Astrocyte (in vitro differentiated cells and primary cell): ENCODE measurements at regions not wholly inside any gene's neighbourhood (a gene's known extent, or its start where the extent isn't known, plus 50 kb on each side); places are given as distances from the start of the nearest gene placed in this dataset.

ENCODE experiments used
- DNase-seq: peaks from one replicate; pipeline ENCODE4 v3.0.0-alpha.2; 2010; ENCODE audit warnings: low read depth
- FAIRE-seq: peaks from 2 replicates; lab custom pipeline; 2011; peaks lifted over from hg19 to GRCh38; lab: Jason Lieb, UNC
- H2AFZ ChIP-seq: 2 replicates; pipeline ENCODE4 v1.6.0; 2012; ENCODE audit warnings: low read depth, low read length, inconsistent platforms
- H3K27ac ChIP-seq: 2 replicates; pipeline ENCODE4 v1.5.1; 2011; ENCODE audit warnings: low read depth, low read length, inconsistent platforms
- H3K27me3 ChIP-seq: 2 replicates; pipeline ENCODE4 v1.6.0; 2011; ENCODE audit warnings: low read length, inconsistent platforms; ENCODE audit not compliant: insufficient read depth
- H3K36me3 ChIP-seq: 2 replicates; pipeline ENCODE4 v1.5.1; 2011; ENCODE audit warnings: low read length, inconsistent platforms; ENCODE audit not compliant: insufficient read depth
- H3K4me1 ChIP-seq: 2 replicates; pipeline ENCODE4 v1.5.1; 2011; ENCODE audit warnings: low read length, inconsistent platforms; ENCODE audit not compliant: insufficient read depth
- H3K4me2 ChIP-seq: 2 replicates; pipeline ENCODE4 v1.6.0; 2012; ENCODE audit warnings: low read length, inconsistent platforms
- H3K4me3 ChIP-seq: 2 replicates; pipeline ENCODE4 v1.5.1; 2011; ENCODE audit warnings: low read depth, mild to moderate bottlenecking, low read length, inconsistent platforms; ENCODE audit not compliant: insufficient read depth
- H3K79me2 ChIP-seq: 2 replicates; pipeline ENCODE4 v1.6.0; 2012; ENCODE audit warnings: mild to moderate bottlenecking, low read length, inconsistent platforms; ENCODE audit not compliant: insufficient read depth
- H3K9ac ChIP-seq: 2 replicates; pipeline ENCODE4 v1.6.0; 2012; ENCODE audit warnings: mild to moderate bottlenecking, low read length, inconsistent platforms
- H3K9me3 ChIP-seq: 2 replicates; pipeline ENCODE4 v1.5.1; 2012; ENCODE audit warnings: low read depth, mild to moderate bottlenecking, low read length, inconsistent platforms; ENCODE audit not compliant: insufficient read depth
- H4K20me1 ChIP-seq: 2 replicates; pipeline ENCODE4 v1.6.0; 2012; ENCODE audit warnings: low read length, inconsistent platforms; ENCODE audit not compliant: insufficient read depth
- H3K27ac Mint-ChIP-seq: one replicate; pipeline ENCODE4 v1.8.0; 2021; ENCODE audit warnings: mild to moderate bottlenecking, mixed read lengths; ENCODE audit not compliant: unreplicated experiment
- H3K27me3 Mint-ChIP-seq: one replicate; pipeline ENCODE4 v1.8.0; 2021; ENCODE audit warnings: low read depth, mixed read lengths; ENCODE audit not compliant: unreplicated experiment
- H3K36me3 Mint-ChIP-seq: one replicate; pipeline ENCODE4 v1.8.0; 2021; ENCODE audit warnings: low read depth, mixed read lengths; ENCODE audit not compliant: unreplicated experiment
- H3K4me1 Mint-ChIP-seq: one replicate; pipeline ENCODE4 v1.8.0; 2021; ENCODE audit warnings: low read depth, mixed read lengths; ENCODE audit not compliant: unreplicated experiment
- H3K4me3 Mint-ChIP-seq: one replicate; pipeline ENCODE4 v1.8.0; 2021; ENCODE audit warnings: mild to moderate bottlenecking, moderate library complexity, mixed read lengths; ENCODE audit not compliant: unreplicated experiment
- H3K9me3 Mint-ChIP-seq: one replicate; pipeline ENCODE4 v1.8.0; 2021; ENCODE audit warnings: mild to moderate bottlenecking, mixed read lengths; ENCODE audit not compliant: unreplicated experiment
- CTCF ChIP-seq: IDR thresholded peaks from 2 replicates; pipeline ENCODE4 v1.5.1; 2011; ENCODE audit warnings: low read depth, mild to moderate bottlenecking, inconsistent platforms, low read length, moderate library complexity; ENCODE audit not compliant: insufficient read depth
- EZH2 ChIP-seq: IDR thresholded peaks from 2 replicates; pipeline ENCODE4 v1.6.1; 2012; ENCODE audit warnings: mild to moderate bottlenecking, low read length, inconsistent platforms; ENCODE audit not compliant: insufficient read depth

GRCh38 chr7:32177232-32177631 is 107.0 kb upstream of the PDE1C start:
- Histone ChIP-seq H3K9me3 (no peaks in the 10 kb centered on the region), H3K4me2 (no peak overlapping the region), H3K36me3 (no peaks in the 10 kb centered on the region), H3K4me1 (no peaks in the 10 kb centered on the region), H3K79me2 (no peaks in the 10 kb centered on the region), H2AFZ (no peak overlapping the region), H3K4me3 (no peak overlapping the region), H3K27me3 (no peaks in the 10 kb centered on the region), H4K20me1 (no peaks in the 10 kb centered on the region), H3K27ac (no peak overlapping the region), H3K9ac (no peak overlapping the region)
- Mint-ChIP-seq H3K27ac (no peak overlapping the region), H3K4me1 (peaks cover 4% of the 10 kb centered on the region), H3K4me3 (no peak overlapping the region), H3K27me3 (no peaks in the 10 kb centered on the region), H3K9me3 (peaks cover 5% of the 10 kb centered on the region), H3K36me3 (no peaks in the 10 kb centered on the region)
- TF ChIP-seq CTCF (no peak), EZH2 (no peak)
- DNase-seq, result no peak
- no peak for FAIRE-seq

GRCh38 chr7:32175099-32175498 is 104.9 kb upstream of the PDE1C start:
- H3K4me2 ChIP-seq, result no peak overlapping the region
- DNase-seq, result no peak
- Mint-ChIP-seq H3K36me3 (no peaks in the 10 kb centered on the region), H3K27ac (no peak overlapping the region), H3K27me3 (no peaks in the 10 kb centered on the region), H3K4me1 (peaks cover 4% of the 10 kb centered on the region), H3K9me3 (peaks cover 3% of the 10 kb centered on the region), H3K4me3 (no peak overlapping the region)
- no peaks in the 10 kb centered on the region for H3K4me1 ChIP-seq
- H3K27me3 ChIP-seq, result no peaks in the 10 kb centered on the region
- no peaks in the 10 kb centered on the region for H3K36me3 ChIP-seq
- H3K4me3 ChIP-seq, result no peak overlapping the region
- no peaks in the 10 kb centered on the region for H3K79me2 ChIP-seq
- TF ChIP-seq EZH2 (no peak), CTCF (no peak)
- no peaks in the 10 kb centered on the region for H3K9me3 ChIP-seq
- H3K27ac ChIP-seq, result no peak overlapping the region
- no peaks in the 10 kb centered on the region for H4K20me1 ChIP-seq
- H2AFZ ChIP-seq, result no peak overlapping the region
- H3K9ac ChIP-seq, result no peak overlapping the region
- FAIRE-seq, result no peak

GRCh38 chr7:32171248-32171647 is 101.0 kb upstream of the PDE1C start:
- H3K4me2 ChIP-seq, result no peak overlapping the region
- Mint-ChIP-seq H3K9me3 (peaks cover 3% of the 10 kb centered on the region), H3K27me3 (no peaks in the 10 kb centered on the region), H3K36me3 (no peaks in the 10 kb centered on the region), H3K4me1 (peaks cover 11% of the 10 kb centered on the region), H3K4me3 (no peak overlapping the region), H3K27ac (peak overlapping the region; percentile 6)
- TF ChIP-seq EZH2 (no peak), CTCF (no peak)
- no peak overlapping the region for H3K9ac ChIP-seq
- no peaks in the 10 kb centered on the region for H3K4me1 ChIP-seq
- no peaks in the 10 kb centered on the region for H3K36me3 ChIP-seq
- DNase-seq (no peak), FAIRE-seq (no peak)
- H4K20me1 ChIP-seq, result no peaks in the 10 kb centered on the region
- H2AFZ ChIP-seq, result no peak overlapping the region
- H3K79me2 ChIP-seq, result no peaks in the 10 kb centered on the region
- H3K4me3 ChIP-seq, result no peak overlapping the region
- no peaks in the 10 kb centered on the region for H3K9me3 ChIP-seq
- no peak overlapping the region for H3K27ac ChIP-seq
- no peaks in the 10 kb centered on the region for H3K27me3 ChIP-seq
